Activated gamma-delta T cell treated with Interleukin-2 at 50 U/mL for 16 hours (primary cell): ENCODE measurements at regions not wholly inside any gene's neighbourhood (a gene's known extent, or its start where the extent isn't known, plus 50 kb on each side); places are given as distances from the start of the nearest gene placed in this dataset.

Source experiments
- DNase-seq: peaks from one replicate; pipeline ENCODE4 v3.0.0-alpha.2; 2020

DNA sequence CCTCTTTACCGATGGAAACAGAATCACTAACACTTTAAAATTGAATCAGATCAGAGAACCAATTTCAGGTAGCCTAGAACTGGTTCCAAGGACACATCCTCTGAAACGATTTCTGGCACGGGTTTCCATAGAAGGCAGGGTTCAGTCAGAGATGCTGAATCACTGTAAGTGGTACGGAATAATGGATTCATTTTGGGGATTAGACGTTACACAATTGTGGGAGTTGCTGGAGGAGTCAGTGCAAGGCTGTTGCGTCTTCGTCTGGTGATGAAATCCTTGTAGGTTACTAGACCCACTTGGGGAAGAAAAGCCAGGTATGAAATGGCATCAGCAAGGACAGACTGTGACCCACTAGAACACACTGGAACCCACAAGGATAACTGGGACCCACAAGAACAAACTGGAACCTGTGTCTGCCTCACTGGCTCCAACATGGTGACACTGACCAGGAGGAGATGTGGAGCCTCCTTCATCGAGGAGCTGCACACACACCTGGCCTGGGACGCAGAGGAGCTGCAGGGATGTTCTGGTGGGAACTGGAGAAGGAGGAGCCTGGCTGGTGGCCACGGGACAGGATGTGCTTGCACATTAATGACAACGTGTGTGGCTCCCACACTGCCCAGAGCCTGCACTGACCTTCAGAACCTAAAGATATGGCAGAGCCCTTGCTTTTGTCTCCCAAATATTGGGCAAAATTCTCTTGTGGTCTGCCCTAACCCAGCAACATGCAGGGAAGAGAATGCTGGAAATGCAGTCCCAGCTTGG is 105.1 kb downstream of the TRAPPC11 start:
- DNase-seq: no peak

DNA sequence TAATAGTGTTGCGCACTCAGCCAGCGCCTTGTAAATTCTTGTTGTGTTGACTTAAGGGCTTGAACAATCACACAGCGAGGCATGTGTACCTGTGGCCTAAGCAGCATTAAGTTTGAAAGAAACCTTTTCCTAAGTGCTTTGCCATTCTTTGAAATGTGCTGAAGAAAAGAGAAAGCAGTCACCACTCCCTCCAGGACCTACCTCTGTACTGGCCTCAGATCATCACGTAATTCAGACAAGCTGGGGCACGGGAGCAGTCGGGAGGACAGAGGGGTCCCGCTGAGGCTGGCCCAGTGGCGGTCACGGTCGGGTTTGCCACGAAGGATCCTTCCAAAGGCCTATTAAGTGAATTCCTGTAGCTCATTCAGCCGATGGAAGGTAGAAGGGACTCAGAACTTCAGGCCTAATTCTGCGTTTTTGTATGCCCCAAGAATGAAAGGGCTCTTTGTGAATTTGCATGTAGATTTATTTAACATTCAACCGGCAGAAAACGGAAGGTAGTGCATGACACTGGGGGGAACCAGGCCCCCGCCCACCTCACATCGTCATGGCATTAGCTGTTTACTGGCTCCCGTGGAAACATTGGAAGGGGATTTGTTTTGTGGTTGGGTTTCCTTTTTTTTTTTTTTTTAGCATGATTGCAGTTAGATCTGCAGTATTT is 106.3 kb downstream of the TRAPPC11 start:
- no peak for DNase-seq

DNA sequence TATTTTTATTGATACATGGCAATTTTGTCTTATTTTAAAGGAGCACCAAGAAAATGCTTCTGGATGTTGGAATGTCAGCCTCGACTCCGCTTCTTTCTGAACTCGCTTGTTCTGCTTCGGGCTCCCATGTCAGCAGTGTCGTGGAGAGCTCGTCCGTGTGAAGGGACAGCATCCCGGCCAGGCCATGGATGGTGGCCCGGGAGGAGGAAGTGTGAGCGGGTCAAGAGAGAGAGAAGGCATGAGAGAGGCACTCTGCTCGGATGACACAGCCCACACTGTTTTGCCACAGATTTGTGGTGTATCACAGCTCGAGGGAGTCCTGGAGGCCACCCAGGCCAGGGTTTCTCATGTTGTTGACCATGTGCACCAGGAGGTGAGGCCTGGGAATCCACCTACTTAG is 107.0 kb downstream of the TRAPPC11 start:
- DNase-seq: no peak

DNA sequence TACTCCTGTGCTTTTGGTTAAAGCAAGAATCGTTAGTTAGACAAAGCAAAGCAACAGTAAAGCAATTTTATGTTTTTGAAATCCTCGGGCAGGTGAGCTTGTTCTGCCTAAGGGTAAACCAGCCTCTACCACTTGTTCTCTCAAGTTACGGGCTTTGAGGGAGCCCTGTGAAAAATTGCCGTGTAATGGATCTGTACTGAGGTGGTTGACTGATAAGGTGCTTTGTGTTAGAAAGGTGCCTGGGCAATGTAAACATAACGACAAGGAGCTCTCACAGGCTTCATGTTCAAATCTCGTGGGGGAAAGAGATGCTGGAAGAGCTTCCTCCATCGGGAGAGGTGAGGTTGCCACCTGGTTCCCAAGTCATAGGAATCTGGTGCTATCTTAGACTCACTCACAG is 111.8 kb downstream of the TRAPPC11 start:
- DNase-seq: no peak

DNA sequence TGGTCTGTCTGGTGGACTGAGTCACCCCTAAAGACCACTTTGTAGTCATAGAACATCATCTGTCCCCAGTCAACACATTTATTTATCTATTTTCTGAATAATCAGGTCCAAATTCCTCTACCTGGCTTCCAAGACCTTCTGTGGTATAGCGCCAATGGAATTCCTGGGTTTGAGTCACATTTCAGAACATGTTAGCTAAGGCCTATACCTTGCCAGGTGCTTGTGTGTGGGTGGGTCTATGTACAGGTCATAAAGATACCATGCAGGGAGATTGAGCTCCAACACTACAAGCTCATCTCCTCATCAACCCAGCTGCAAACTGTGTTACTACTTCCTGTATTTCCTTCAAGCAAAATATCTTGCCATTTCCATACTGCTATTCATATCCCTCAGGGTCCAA is 113.3 kb downstream of the TRAPPC11 start:
- no peak for DNase-seq

DNA sequence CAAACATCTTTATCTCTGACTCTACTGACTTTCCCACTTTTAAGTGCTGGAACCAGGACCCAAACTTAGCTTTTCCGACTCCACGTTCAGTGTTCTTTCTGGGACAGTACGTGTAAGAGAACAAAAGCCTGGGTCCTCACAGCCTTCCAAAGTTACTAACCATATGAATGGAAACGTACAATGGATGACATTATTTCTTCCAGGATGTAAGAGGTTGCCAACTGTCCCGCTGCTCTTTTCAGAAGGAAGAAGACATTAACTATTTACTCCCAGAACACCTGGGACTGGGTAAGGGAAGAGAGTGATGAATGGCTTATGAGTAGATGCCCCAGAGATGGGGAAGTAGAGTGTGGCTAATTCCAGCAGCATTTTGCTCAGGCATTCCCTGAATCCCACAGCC is 114.7 kb downstream of the TRAPPC11 start:
- no peak for DNase-seq

DNA sequence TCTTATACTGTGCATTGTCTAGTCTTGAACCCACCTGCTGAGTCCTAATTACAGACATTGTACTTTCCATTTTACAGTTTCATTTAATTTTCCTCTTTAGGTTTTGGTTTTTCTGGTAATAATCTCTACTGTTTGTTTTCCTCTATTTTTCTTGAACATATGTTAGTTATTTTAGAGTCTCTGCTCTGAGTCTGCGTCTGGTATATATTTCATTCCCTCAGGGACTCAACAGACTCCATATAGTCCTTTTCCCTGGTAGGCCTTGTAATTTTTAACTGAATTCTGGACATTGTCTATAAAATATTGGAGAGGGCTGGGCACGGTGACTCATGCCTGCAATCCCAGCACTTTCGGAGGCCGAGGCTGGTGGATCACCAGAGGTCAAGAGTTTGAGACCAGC is 121.8 kb upstream of the STOX2 start:
- no peak for DNase-seq

DNA sequence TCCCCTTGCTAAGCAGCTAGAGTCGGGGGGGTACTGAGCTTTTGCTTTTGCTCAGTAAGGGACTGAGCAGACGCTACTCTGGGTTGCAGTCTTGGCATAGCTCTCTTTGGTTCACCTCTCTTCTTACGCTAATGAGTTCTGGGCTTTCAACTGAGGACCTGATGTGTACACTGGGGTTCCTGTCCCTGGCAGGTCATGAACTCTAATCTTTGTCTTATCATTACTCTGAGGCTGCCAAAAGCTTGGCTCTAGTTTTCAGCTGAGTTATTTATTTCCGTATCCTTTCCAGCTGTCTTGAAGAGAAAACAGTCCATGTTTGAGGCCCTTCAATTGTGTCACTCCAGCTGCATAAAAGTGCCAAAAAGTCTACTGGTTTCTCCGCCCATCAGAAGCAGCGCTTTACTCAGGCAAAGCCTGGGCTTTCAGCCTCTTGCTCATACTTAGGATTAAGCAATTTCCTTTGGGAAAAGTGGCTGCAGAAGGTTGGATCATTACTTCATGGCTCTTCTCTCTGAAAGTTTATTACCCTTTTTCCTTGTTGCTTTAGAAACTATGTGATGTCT is 121.0 kb upstream of the STOX2 start:
- no peak for DNase-seq

DNA sequence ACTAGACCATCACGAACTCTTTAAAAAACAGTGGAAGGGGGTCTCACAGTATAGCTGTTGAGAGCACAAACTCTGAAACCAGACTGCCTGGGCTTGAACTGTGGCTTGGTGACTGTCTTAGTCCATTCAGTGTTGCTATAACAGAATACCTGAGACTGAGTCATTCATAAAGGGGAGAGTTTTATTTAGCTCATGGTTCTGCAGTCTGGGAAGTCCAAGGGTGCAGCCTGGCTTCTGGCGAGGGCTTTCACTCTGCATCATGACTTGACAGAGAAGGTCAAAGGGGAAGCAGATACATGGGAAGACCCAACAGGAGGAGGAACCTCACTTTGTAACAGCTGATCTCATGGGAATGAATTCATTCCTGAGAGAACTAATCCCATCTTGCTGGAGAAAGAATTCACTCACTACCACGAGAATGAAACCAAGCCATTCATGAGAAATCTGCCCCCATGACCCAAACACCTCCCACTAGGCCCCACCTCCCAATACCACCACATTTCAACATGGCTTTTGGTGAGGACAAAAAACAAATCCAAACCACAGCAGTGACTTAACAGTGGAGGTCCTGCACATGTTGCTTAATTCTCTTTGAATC is 116.7 kb upstream of the STOX2 start:
- no peak for DNase-seq

DNA sequence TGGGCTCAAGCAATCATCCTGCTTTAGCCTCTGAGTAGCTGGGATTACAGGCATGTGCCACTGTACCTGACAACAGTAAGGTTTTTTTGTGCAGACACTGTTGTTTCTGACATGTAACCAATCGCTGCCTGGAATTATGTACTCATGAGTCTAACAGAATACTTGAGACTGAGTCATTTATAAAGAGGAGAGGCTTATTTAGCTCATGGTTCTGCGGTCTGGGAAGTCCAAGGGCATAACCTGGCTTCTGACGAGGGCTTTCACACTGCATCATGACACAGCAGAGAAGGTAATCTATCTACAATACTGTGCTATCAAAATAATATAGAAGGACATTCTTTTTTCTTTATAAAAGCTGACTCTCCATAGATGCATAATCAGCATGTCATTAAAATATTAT is 115.5 kb upstream of the STOX2 start:
- no peak for DNase-seq

DNA sequence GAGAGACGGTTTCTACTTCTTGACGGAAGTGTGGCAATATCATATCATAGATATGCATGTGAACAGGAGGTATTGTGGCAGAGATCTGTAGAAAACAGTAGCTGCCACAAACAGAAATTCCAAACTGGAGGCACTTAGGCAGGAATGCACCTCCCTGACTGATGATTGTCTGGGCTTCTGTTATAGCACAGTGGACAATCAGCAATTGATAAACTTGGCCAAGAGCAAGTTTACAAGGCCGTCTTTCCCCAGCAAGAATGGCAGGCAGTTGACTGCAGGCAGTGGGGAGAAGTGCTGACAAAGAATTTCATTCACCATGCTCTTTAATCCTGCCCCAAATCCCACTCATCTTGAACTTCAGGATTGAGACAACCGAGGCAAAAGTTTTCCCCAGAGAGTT is 114.4 kb upstream of the STOX2 start:
- no peak for DNase-seq

DNA sequence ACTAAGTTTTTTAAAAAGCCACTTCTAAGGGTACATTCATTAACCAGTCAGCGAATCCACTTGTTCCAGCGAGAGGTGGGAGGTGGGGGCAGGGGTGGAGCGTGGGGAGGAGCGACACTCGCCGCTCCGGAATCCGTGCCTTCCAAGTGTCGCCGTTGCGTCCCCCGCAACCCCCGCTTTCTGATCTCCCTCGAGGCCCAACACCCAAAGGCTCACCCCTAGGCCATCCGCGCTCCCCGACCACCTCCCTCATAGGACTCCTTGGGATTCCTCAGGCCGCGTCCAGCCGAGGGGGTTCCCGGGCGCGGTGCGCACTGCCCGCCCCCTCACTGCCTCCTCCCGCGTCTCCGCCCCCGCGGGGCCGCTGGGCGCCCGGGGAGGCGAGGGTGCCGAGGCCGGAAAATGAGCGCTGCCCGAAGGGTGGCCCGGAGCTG is 108.1 kb upstream of the STOX2 start:
- DNase-seq: no peak

DNA sequence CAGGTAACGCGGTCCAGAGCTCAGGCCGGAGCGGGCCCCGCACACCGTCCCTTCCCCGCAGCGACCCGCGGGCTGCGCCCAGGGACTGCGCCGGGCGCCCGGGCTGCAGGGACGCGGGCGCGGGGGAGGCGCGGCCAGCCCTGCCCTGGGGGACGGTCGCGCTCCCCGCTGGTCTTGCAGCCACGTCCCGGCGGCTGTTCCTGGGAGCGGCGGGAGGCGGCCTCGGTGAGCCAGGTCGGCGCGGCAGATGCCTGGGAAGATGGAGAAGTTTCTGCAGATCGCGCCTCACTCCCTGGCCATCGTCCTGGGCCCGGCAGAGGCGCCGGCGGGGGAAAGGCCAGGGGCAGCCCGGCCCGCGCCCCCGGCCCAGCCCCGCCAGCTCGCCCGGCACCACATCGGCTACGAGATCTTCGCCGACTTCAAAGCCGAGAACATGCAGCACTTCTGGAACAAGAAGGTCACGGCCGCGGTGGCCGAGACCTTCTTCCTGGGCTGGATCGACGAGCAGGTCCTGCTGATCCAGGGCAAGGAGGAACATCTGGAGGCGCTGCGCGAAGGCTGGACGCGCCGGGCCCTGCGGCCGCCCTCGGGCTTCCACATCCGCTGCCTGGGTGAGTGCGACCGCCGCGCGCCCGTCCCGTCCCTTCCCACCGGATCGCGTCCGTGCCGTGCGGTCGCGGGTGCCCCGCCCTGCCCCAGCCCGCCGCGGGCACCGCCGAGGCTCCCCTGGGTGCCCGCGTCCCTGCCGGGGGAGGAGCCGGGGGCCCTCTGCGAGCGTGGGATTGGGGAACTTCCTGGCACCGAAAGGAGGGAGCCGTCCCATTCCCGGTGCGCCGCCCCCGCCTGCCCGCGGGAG is 107.4 kb upstream of the STOX2 start:
- DNase-seq: no peak

DNA sequence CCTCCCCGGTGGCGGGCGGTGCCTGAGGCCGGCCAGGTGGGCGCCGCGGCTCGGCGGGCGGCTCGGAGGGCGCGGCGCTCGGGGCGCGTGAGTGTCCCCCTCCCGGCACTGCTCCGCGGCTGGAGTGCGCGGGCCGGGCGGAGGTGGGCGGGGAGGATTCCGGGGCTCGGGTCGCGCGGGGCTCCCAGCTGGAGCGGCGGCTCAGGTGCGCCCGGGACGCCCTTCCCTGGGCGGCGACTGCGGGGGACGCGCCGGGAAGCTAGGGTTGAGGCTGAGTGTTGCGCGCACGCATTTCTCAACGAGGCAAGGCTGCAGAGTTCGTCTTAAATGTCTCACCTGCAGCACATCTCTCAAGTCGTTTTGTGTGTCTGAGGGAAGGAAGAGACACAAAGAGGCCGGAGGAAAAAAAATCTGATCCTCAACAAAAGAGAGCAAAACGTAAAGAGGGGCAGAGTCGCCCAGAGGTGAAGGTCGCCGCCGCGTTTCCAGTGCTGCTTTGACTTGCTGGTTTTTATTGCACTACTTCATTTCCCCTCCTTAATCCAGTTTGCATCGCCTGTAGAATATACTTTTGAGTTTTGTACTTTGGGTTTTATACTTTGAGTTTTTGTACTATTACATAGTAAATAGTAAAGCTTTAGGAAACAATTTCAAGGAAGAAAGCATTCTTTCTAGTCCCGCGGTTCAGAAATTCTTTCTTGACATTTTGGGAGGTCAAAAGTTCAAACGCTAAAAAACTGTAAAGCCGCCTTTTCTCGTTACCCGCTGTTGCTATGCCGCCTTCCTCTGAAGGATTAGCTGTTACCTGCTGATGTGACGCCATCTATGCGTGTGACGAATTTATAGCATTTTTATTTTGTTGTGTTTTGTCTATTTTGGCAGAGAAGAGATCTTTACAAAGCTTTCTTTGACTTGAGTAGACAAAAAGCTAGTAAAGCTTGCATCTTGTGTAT is 106.5 kb upstream of the STOX2 start:
- no peak for DNase-seq

DNA sequence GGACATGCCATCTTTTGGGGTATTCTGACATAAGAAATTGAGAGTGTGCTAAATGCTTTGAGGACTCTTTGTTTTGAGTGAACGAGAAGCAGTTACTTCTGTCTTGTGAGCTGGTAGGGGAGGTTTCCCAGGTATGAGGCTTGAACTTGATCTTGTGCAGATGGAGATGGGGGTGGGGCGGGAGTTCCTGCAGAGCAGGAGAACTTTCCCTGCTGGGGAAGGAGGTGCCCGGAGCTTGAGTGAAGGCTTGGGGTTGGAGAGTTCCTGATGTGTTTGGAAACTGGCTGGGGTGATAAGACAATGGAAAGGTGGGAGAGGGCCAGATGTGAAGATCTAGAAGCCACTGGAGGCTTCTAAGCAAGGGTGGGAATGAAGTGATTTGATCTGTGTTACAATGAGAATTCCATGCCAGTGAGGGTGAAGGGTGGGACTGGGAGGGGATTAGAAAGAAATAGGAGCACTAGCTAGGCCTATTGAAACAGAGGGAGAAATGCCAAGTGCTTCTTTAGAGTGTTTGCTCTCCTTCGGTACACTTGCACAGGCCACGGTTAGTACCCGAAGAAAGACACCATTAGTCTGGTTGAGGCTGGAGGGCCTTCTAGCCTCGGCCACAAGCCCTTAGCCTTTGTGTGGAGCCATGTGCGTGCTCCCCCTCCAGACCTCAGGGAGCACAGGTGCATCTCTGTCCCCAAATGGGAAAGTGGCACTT is 103.5 kb upstream of the STOX2 start:
- no peak for DNase-seq

DNA sequence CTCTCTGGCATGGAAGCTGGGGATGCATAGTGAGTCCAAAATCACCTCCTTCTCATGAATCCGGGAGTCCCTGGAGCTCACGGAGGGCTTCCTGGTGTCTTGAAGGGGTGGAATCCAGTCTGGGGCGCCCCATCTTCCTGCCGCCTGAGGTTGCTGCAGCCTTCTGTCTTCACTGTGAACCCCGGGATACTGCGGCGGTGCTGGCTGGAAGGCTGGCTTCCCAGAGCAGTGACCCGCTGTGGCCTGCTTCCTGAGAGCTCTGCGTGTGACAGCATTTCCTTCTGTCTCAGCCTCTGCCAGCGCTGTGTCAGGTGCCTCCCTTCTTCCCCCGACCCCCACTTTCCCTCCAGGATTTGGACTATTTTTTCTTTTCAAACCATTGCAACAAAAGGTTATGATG is 98.8 kb upstream of the STOX2 start:
- DNase-seq: no peak

DNA sequence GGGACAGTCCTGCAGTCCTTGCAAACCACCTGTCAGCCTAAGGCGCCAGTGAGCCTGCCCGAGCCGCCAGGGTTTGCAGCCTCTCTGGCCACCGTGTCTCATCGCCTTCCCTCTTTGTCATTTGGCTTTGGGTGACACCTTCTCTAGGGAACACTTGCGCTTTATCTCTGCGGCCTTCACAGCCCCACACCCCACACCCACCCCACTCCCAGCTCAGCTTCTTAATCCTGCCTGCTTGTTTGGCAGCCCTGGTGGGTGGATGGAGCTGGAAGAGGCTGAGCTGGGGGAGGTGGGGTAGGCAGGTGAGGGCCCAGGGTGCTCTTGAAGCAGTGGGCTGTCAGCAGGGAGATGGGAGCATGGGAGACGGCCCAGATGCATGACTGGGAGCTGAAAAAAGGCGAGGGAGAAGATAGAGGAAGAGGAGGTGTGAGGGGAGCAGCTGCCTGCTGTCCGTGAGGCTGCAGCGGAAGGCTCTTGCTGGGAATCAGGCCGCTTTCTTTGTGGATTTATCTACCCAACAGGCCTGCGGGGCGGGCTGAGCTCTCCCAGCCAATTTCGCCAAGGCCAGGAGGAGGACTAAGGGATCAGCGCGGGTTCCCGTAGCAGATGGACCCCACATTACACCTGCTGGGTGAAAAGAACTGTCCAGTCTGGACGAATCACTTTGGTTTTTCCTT is 97.5 kb upstream of the STOX2 start:
- no peak for DNase-seq

DNA sequence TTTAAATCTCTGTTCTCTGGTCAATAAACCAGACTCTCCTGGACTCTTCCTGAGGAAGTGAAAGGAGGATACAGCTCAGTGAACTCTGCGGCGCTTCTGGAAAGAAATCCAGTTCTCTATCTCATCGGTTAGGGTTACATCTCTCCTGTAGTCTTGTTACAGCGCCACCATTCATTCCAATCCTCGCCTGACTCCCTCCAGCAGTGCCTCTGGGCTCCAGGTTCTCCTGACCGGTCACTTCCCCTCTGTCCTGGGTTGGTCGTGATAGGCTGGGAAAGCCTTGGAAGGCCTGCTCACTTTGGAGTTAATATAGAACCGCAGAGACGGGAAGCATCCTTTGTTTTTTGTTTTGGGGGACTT is 97.0 kb upstream of the STOX2 start:
- DNase-seq: no peak

DNA sequence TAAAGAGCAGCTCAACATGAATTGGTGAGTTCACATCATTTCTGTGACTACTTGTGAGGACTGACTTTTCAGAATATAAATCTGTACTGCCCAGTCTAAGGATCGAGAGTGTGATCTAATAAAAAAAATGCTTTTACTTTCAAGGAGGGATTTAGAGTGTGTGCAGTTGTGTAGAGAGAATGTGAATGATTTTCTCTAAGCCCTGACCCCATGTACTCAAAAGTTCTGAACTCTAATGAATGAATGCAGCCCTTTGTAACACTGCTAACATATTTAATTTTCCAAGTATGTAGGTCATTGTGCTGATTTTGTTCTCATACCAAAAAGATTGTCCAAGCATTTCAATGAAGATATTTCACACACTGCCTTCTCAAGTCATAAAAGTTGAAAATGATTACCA is 92.5 kb upstream of the STOX2 start:
- DNase-seq: no peak

DNA sequence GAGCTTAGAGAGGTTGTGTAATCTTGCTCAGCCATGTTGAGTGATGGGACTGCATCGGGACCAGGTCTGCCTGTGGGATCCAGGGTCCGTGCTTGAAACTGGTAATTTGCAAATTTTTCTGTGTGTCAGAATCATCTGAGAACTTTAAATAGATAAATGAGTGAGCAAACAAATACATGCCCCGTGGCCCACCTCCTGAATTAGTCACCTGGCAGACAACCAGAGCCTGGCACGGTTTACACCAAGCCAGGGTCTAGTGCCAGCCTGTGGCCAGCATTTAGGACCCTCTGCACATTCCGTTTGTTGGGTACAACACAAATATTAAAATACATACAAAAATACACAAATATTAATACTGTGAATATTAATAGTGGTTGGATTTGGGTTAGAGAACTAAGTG is 90.6 kb upstream of the STOX2 start:
- no peak for DNase-seq

DNA sequence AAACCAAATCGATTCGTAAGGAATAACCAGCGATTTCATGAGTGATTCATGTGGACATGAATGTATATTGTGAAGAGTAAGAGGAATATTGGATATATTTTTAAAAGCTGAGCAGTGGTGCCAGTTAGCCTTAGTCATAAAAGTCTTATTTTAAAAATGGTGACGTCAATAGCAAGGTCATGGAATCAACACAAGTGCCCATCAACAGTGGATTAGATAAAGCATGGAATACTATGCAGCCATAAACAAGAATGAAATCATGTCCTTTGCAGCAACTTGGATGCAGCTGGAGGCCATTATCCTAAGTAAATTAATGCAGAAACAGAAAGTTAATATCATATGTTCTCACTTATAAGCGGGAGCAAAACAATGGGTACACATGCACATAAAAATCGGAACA is 89.0 kb upstream of the STOX2 start:
- DNase-seq: no peak
